ENCODE measurements at regions not wholly inside any gene's neighbourhood (a gene's known extent, or its start where the extent isn't known, plus 50 kb on each side); places are given as distances from the start of the nearest gene placed in this dataset.

DNA sequence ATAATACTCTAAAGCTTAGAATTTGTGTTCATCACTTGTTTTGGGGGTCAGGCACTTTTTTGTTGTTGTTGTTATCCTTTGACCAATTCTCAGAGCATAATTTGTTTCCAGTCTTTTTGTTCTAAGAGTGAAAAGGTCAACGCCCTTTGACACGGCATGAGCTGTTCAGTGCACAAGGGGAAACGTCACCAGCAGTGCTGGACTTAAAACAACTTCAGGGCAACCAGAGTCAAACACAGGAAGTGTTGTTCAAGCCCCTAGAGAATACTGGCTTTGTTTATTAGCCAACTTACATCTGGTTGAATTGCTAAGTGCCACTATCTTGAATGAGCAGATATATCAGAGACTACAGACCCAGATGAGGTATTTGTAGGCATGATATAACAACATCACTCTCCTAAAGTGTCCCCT is 368.9 kb downstream of the TMEM161B start:
- H3K36me3 ChIP-seq (replicated peaks in 1 of 2; ENCODE audit: insufficient read depth in 1 of 2, low read depth in 2 of 2), result no peaks in the 10 kb centered on the region
- no peaks in the 10 kb centered on the region for H3K4me1 ChIP-seq
- no peak overlapping the region for H3K4me3 ChIP-seq
- no peaks in the 10 kb centered on the region for H3K27me3 ChIP-seq
- WGBS, 2 donors, result 6 to 10% methylated on average over 3 of the region's 3 CpGs
- H3K9me3 ChIP-seq, result no peaks in the 10 kb centered on the region
- peak in 2 of 4 donors; percentile 7 to 19 for DNase-seq
- intact Hi-C loops (cut with DNase I), result no loop called here
- H3K27ac ChIP-seq, result no peak overlapping the region
- no peak for TF ChIP-seq POLR2A (IDR thresholded peaks at IDR 0.05)
- TF ChIP-seq CTCF (IDR thresholded peaks at IDR 0.05), result no peak
- peak; percentile 60 for ATAC-seq

- WGBS, 2 donors, result 34 to 44% methylated on average over 4 of the region's 4 CpGs
- no peak overlapping the region for H3K4me3 ChIP-seq
- no peak overlapping the region for H3K27ac ChIP-seq
- ATAC-seq (peak; percentile 50), DNase-seq (peak in 1 of 4 donors; percentile 27)
- H3K4me1 ChIP-seq, result no peaks in the 10 kb centered on the region
- H3K36me3 ChIP-seq (replicated peaks in 1 of 2; ENCODE audit: insufficient read depth in 1 of 2, low read depth in 2 of 2), result no peaks in the 10 kb centered on the region
- no peak for TF ChIP-seq POLR2A (IDR thresholded peaks at IDR 0.05)
- no peak for TF ChIP-seq CTCF (IDR thresholded peaks at IDR 0.05)
- intact Hi-C loops (cut with DNase I), result no loop called here
- no peaks in the 10 kb centered on the region for H3K9me3 ChIP-seq
- H3K27me3 ChIP-seq, result no peaks in the 10 kb centered on the region
Observed at GRCh38 chr5:87899208-87899661, 369.4 kb downstream of the TMEM161B start.

DNA sequence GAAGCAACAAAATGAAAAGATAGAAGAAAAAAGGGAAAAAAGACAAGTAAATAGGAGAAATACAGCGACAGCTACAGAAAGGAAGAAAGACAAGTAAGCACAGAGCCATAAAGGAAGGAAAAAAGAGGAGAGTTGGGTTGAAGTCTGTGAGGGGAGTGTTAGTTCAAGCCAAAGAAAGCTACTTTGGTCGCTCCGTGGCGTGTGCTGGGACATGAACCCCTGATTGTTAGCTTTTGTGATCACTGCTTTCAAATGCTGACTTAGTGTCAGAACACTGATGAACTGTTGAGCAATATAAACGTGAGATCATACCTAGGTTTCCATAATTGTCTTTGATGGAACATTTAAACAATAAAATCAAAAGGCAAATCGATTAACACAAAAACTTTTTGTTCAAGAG is 370.1 kb downstream of the TMEM161B start:
- H3K4me3 ChIP-seq, result no peak overlapping the region
- no peak for DNase-seq
- no peaks in the 10 kb centered on the region for H3K36me3 ChIP-seq (replicated peaks in 1 of 2; ENCODE audit: insufficient read depth in 1 of 2, low read depth in 2 of 2)
- no peak overlapping the region for H3K27ac ChIP-seq
- H3K9me3 ChIP-seq, result no peaks in the 10 kb centered on the region
- no peaks in the 10 kb centered on the region for H3K4me1 ChIP-seq
- ATAC-seq, result no peak
- H3K27me3 ChIP-seq, result no peaks in the 10 kb centered on the region
- WGBS, 2 donors, result 42 to 51% methylated on average over 6 of the region's 6 CpGs
- no peak for TF ChIP-seq POLR2A (IDR thresholded peaks at IDR 0.05)
- TF ChIP-seq CTCF (IDR thresholded peaks at IDR 0.05), result no peak
- intact Hi-C loops (cut with DNase I), result no loop called here

DNA sequence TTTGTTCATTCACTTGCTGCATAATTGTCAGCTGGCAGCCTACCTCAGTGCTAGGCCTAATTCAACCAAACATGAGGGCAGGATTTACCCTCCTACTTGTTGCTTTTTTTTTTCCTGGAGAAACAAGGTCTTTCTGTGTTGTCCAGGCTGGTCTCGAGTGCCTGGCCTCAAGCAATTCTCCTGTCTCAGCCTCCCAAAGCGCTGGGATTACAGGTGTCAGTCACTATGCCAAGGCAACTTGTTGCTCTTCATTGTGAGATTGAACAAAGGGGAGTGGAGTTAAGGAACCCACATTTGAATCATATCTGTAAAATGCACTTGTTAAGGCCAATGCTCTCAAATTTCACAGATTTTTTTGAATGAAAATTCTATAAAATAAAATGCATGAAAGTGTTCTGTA is 380.5 kb downstream of the TMEM161B start:
- WGBS, 2 donors, result 28 to 39% methylated on average over 2 of the region's 2 CpGs

More for the DNA sequence above, 380.5 kb downstream of the TMEM161B start:
- TF ChIP-seq CTCF (IDR thresholded peaks at IDR 0.05), result no peak
- no peak for TF ChIP-seq POLR2A (IDR thresholded peaks at IDR 0.05)
- no peaks in the 10 kb centered on the region for H3K36me3 ChIP-seq (replicated peaks in 1 of 2; ENCODE audit: insufficient read depth in 1 of 2, low read depth in 2 of 2)
- H3K4me1 ChIP-seq, result no peaks in the 10 kb centered on the region
- H3K4me3 ChIP-seq, result no peak overlapping the region
- no peaks in the 10 kb centered on the region for H3K9me3 ChIP-seq
- no peak overlapping the region for H3K27ac ChIP-seq
- intact Hi-C loops (cut with DNase I), result no loop called here
- H3K27me3 ChIP-seq, result no peaks in the 10 kb centered on the region
- ATAC-seq, result no peak
- DNase-seq, result no peak

All from body of pancreas (tissue), 4 donors.